ENCODE measurements at regions not wholly inside any gene's neighbourhood (a gene's known extent, or its start where the extent isn't known, plus 50 kb on each side); places are given as distances from the start of the nearest gene placed in this dataset.

GRCh38 chr2:210844016-210844415 lies 287.6 kb downstream of the CPS1 start:
- no peak for TF ChIP-seq POLR2A (IDR thresholded peaks at IDR 0.05)
- no peak for TF ChIP-seq CTCF (IDR thresholded peaks at IDR 0.05)

Data from body of pancreas (tissue), 4 donors.